Smooth muscle cell (in vitro differentiated cells): ENCODE measurements at regions not wholly inside any gene's neighbourhood (a gene's known extent, or its start where the extent isn't known, plus 50 kb on each side); places are given as distances from the start of the nearest gene placed in this dataset.

Experiments
- DNase-seq: peaks from one replicate; lab custom pipeline; 2025; ENCODE audit not compliant: unreplicated experiment; lab: John Stamatoyannopoulos, UW
- H2AFZ ChIP-seq: fragments of 200-600 bp; sonication (generic); 2 replicates; pipeline ENCODE4 v1.6.0; 2016; ENCODE audit warnings: antibody characterized with exemption, low read depth, mild to moderate bottlenecking
- H3F3A ChIP-seq: fragments of 200-600 bp; sonication (generic); 2 replicates; pipeline ENCODE4 v1.6.0; 2017; ENCODE audit warnings: antibody characterized with exemption, low read depth
- H3K27ac ChIP-seq: fragments of 200-600 bp; sonication (generic); 2 replicates; pipeline ENCODE4 v1.5.1; 2016; ENCODE audit warnings: low read depth, mild to moderate bottlenecking
- H3K27me3 ChIP-seq: fragments of 200-600 bp; sonication (generic); 2 replicates; pipeline ENCODE4 v1.6.1; 2016; ENCODE audit warnings: low read depth, mild to moderate bottlenecking
- H3K36me3 ChIP-seq: fragments of 200-600 bp; sonication (generic); 2 replicates; pipeline ENCODE4 v1.5.1; 2016; ENCODE audit warnings: low read depth
- H3K4me1 ChIP-seq: fragments of 200-600 bp; sonication (generic); 2 replicates; pipeline ENCODE4 v1.5.1; 2016; ENCODE audit warnings: low read depth
- H3K4me2 ChIP-seq: fragments of 200-600 bp; sonication (generic); 2 replicates; pipeline ENCODE4 v1.6.0; 2016; ENCODE audit warnings: mild to moderate bottlenecking
- H3K4me3 ChIP-seq: fragments of 200-600 bp; sonication (generic); 2 replicates; pipeline ENCODE4 v1.5.1; 2016; ENCODE audit warnings: mild to moderate bottlenecking
- H3K79me2 ChIP-seq: fragments of 200-600 bp; sonication (generic); 2 replicates; pipeline ENCODE4 v1.6.0; 2016; ENCODE audit warnings: low read depth, mild to moderate bottlenecking
- H3K9ac ChIP-seq: fragments of 200-600 bp; sonication (generic); 2 replicates; pipeline ENCODE4 v1.6.0; 2016; ENCODE audit warnings: low read depth
- H3K9me3 ChIP-seq: fragments of 200-600 bp; sonication (generic); replicated peaks from 2 replicates; pipeline ENCODE4 v1.5.1; 2016; ENCODE audit warnings: low read depth
- H4K20me1 ChIP-seq: fragments of 200-600 bp; sonication (generic); 2 replicates; pipeline ENCODE4 v1.6.0; 2016; ENCODE audit warnings: low read depth
- CTCF ChIP-seq: fragments of 200-600 bp; sonication (generic); IDR thresholded peaks from 2 replicates; pipeline ENCODE4 v1.5.1; 2017; ENCODE audit warnings: borderline replicate concordance, mild to moderate bottlenecking, antibody characterized with exemption; ENCODE audit not compliant: insufficient read depth, poor library complexity, severe bottlenecking
- WGBS: methylation state at CpG from one replicate; pipeline ENCODE4 v1.1.7; 2016; ENCODE audit warnings: low lambda C conversion rate; 5-methylcytosine and 5-hydroxymethylcytosine counted together

- no peaks in the 10 kb centered on the region for H3K9me3 ChIP-seq
- no peak overlapping the region for H3K4me3 ChIP-seq
- no peak for TF ChIP-seq CTCF
- H3K4me2 ChIP-seq = no peak overlapping the region
- no peaks in the 10 kb centered on the region for H3K36me3 ChIP-seq
- no peaks in the 10 kb centered on the region for H3K4me1 ChIP-seq
- no peaks in the 10 kb centered on the region for H3K79me2 ChIP-seq
- H3K27me3 ChIP-seq = no peaks in the 10 kb centered on the region
- H3K27ac ChIP-seq = no peak overlapping the region
- no peak for DNase-seq
- H2AFZ ChIP-seq = no peak overlapping the region
- H3F3A ChIP-seq = no peaks in the 10 kb centered on the region
- no peak overlapping the region for H3K9ac ChIP-seq
- no peaks in the 10 kb centered on the region for H4K20me1 ChIP-seq
- 67% methylated on average over 2 of the region's 2 CpGs for WGBS
These were observed 69.4 kb upstream of the NFIB start for GRCh38 chr9:14383294-14383693.

- Histone ChIP-seq H3K9me3 (no peaks in the 10 kb centered on the region), H3K27ac (no peak overlapping the region), H3F3A (no peaks in the 10 kb centered on the region), H3K27me3 (no peaks in the 10 kb centered on the region), H3K4me1 (no peaks in the 10 kb centered on the region), H3K79me2 (no peaks in the 10 kb centered on the region), H3K9ac (no peak overlapping the region), H3K36me3 (no peaks in the 10 kb centered on the region), H3K4me3 (no peak overlapping the region), H4K20me1 (no peaks in the 10 kb centered on the region), H3K4me2 (no peak overlapping the region), H2AFZ (no peak overlapping the region)
- TF ChIP-seq CTCF = no peak
- DNase-seq = no peak
- WGBS = 81% methylated on average over 3 of the region's 3 CpGs
These were observed 66.3 kb upstream of the NFIB start for GRCh38 chr9:14380061-14380836.

- no peak overlapping the region for H3K27ac ChIP-seq
- no peak for TF ChIP-seq CTCF
- no peaks in the 10 kb centered on the region for H3K27me3 ChIP-seq
- no peaks in the 10 kb centered on the region for H3F3A ChIP-seq
- H4K20me1 ChIP-seq = no peaks in the 10 kb centered on the region
- DNase-seq = no peak
- no peak overlapping the region for H3K4me3 ChIP-seq
- H3K36me3 ChIP-seq = no peaks in the 10 kb centered on the region
- H3K79me2 ChIP-seq = no peaks in the 10 kb centered on the region
- no peaks in the 10 kb centered on the region for H3K4me1 ChIP-seq
- H2AFZ ChIP-seq = no peak overlapping the region
- H3K9ac ChIP-seq = no peak overlapping the region
- WGBS = 81% methylated on average over 4 of the region's 4 CpGs
- H3K9me3 ChIP-seq = no peaks in the 10 kb centered on the region
- no peak overlapping the region for H3K4me2 ChIP-seq
These were observed 65.3 kb upstream of the NFIB start for GRCh38 chr9:14379280-14379679.

- Histone ChIP-seq H3K9ac (no peak overlapping the region), H2AFZ (no peak overlapping the region), H3K9me3 (no peaks in the 10 kb centered on the region), H3K27me3 (no peaks in the 10 kb centered on the region), H3K4me2 (no peak overlapping the region), H3K4me3 (no peak overlapping the region), H3F3A (no peaks in the 10 kb centered on the region), H4K20me1 (no peaks in the 10 kb centered on the region), H3K27ac (no peak overlapping the region), H3K36me3 (no peaks in the 10 kb centered on the region), H3K79me2 (no peaks in the 10 kb centered on the region), H3K4me1 (peaks cover 8% of the 10 kb centered on the region)
- 50% methylated on average over 4 of the region's 4 CpGs for WGBS
- DNase-seq = no peak
- no peak for TF ChIP-seq CTCF
These were observed 59.8 kb upstream of the NFIB start for GRCh38 chr9:14373706-14374105.
